ENCODE measurements at regions not wholly inside any gene's neighbourhood (a gene's known extent, or its start where the extent isn't known, plus 50 kb on each side); places are given as distances from the start of the nearest gene placed in this dataset.

DNA sequence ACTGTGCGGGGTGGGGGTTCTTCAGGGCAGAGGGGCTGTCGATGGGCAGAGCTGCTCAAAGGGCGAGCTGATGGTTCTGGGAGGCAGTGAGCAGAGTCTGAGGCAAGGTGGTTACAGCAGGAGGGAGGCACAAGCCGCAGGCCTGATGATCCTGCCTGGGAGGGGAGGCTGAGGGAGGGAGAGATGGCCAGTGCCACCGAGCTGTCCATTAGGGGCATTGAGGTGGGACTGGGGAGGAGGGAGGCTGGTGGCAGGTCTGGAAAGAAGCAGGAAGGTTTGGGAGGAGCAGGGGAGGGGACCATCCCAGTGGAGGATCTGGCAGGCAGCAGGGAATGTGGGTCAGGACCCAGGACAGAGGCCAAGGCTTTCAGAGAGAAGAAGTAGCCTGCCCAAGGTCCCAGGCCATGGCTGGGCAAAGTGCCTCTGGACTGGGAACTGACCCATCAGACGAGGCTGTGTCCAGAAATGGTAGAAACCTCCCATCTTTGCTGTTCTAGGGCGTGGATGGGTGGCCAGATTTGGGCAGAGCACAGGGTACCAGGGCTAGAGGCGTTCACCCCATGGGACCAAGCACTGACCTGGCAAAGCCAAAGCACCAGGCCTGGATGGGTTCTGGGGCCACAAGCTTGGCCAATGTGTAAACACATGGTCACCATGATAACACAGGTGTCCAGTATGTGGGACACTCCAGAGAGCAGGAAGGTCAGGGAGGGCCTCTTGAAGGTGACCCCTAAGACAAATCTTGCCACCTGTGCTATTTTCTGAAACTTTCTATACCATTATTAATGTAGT lies 55.5 kb downstream of the INHBB start:
- DNase-seq (ENCODE audit: low spot score): no peak

DNA sequence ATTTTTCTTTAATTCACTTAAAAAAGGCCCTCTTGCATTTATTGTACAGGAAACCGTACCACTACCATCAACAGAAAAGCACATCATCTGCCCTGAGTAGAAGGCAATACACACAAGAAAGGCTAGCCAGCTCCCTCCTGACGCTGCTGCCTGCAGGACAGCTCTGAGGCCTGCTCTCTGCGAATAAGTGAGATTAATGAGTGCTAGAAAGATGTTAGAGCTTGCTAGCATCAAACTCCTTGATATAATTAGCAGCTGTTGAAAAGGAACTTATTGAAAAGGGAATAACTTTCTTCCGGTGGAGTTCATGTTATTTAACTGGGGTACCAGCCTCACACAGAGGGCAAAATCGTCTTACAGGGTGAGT lies 56.1 kb downstream of the INHBB start:
- no peak for DNase-seq (ENCODE audit: low spot score)

DNA sequence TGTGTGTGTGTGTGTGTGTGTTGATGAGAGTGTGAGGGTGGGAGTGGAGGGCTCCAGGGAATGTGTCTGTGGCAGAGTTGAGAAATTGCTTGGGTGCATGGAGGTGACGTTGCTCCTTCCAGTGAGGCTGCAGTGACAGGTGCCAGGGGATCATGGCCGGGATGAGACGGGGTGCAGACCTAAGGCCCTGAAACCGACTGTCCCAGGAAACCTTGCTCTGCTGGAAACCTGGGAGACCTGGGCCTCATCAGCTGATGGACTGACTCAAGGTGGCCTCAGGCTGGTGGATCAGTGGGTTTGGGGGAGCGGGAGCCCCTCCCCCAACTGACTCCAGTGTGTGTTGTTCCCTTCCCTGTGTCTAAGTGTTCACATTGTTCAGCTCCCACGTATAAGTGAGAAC lies 56.6 kb downstream of the INHBB start:
- DNase-seq (ENCODE audit: low spot score): no peak

DNA sequence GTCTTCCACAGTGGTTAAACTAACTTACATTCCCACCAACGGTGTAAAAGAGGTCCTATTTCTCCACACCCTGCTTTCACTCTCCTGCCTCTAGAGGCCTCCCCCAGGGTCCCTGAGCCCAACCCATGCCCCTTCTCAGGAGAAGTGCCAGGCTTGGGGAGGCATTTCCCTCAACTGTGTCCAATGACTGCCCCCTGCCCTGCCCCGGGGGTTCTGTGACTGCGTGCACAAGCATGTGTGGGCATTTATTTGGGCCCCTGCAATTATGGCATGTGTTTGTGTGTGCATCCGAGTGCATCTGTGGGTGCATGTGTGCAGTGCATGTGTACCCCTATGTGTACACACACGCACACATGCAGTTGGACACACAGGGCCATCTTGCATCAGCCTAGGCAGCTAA lies 57.3 kb downstream of the INHBB start:
- DNase-seq (ENCODE audit: low spot score): no peak

DNA sequence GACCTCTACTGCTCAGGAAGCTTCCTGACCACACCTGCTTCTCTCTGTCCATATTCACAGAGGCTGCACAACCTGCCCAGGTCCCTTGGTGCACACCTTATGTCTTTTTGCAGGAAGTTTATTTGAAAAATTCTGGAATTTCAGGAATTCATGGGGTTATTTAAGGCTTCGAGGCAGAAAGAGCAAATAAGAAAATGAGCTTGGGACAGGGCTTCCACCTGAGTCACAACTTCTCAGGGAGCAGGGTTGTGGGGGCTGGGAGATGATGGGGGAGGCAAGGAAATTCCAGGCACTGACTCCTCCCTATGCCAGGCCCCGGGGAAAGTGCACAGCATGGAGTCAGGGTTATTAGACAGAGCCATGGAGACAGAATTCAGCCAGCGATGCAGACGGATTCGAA lies 57.7 kb downstream of the INHBB start:
- DNase-seq (ENCODE audit: low spot score): no peak

DNA sequence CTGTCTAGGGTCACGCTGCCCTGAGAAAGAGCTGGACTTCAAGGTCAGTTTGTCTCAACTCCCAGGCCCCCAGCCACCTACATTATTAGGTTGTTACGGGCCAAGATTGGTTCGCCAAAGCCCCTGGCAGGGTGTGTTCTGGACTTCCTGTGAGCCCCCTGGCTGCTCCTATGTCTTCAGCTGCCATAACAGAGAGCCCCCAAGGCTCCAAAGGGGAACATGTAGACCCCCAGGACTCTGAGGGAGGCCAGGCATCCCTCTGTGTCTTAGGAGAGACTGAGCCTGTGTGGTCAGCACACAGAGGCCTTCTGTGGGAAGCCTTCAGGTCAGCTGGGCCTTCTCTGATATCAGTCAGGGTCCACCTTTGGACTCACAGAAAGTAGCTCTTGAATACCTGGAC lies 58.3 kb downstream of the INHBB start:
- DNase-seq (ENCODE audit: low spot score): no peak

DNA sequence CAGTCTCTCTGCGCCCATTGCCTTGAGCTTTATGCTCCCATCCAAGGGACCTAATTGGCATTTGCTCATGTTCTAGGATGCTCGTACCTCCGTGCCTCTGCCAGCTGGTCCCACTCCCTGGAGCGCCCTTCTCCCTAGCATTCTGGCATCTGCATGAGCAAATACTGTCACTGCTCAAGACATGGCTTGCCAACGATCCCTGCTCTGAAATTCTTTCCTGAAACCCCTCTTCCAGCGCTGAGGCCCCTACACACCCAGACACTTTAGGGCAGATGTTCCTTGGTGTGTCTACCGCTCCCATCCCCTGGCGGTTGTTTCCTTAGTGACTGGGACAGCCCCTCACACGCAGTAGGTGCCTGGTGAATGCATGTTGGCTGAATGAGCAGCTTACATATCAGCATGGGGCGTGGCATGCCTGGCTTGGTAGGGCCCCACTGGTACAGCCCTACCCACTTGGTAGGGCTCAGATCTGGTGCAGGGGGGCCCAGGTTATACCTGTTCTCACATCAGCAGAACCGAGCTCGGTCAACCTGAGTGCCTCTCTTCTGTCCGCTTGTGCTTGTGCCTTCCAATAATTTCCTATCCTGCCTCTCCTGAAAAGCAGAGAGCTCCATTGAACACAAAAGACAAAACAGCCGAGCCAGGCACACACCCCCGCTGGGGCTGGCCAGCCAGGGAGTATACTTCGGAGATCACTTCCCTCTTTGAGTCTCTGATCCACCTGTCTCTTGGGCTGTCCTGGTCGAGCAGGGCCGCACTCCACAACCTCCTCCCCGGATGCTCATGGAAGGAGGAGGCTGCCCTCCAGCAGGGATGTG lies 59.2 kb downstream of the INHBB start:
- no peak for DNase-seq (ENCODE audit: low spot score)

DNA sequence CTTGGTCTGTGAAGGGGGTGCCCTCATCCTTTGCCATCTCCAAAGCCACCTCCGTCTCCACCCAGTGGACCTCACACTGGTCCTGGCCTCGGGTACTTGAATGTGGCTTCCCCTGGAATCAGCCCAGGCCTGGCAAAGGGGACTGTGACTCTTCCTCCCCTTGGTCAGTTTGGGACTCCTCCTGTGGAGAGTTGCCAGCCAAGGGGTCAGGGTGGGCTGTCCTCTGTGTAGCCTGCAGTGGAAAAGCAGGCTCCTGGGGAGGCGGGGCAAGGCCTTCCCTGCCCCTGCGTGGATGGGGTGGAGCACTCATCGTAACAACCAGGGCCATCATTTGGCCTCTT lies 59.8 kb downstream of the INHBB start:
- no peak for DNase-seq (ENCODE audit: low spot score)

DNA sequence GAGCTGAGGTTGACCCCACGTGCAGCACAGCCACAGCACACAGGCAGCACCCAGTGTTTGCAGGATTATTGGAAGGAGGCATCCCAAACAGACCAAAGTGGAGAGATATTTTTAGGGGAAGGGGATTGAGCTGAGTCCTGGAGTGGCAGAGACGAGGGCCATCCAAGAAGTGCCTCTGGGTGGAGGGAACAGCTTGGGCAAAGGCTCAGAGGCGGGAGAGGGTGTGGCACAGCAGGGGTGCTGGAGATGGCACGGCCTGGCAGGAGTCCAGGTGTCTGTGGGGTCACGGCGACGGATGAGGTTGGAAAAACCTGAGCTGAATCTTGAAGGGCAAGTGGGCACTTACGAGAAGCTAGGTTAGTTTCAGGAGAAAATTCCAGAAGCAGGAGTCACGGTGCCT lies 60.6 kb downstream of the INHBB start:
- no peak for DNase-seq (ENCODE audit: low spot score)

DNA sequence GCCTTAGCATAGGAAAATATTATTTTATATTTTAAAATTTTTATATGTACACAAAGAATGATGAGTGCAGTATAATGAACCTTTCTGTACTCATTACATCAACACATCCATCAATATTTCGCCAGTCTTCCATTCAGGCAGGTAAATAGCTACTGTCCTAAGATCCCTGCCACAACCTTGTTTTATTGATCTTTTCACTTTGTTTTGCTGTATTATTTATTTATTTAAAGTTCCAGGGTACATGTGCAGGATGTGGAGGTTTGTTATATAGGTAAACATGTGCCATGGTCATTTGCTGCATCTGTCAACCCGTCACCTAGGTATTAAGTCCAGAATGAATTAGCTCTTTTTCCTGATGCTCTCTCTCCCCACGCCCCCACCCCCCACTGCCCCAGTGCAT lies 64.6 kb downstream of the INHBB start:
- DNase-seq (ENCODE audit: low spot score): no peak

DNA sequence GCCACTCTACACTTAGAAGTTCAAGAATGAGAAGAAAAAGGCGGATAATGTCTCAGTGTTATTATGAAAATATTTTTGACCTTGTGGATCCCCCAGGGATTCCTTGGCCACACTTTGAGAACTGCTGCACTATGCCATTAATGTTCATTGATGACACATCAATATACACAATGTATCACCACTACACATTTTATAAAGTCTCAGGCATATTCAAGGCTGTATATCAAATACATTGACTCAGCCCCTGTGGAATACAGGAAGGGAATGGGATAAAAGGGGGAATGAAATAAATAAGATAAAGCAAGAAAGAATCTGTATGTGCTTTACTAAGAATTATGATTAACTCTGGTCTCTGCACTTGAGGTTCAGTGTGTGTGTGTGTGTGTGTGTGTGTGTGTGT lies 69.1 kb downstream of the INHBB start:
- no peak for DNase-seq (ENCODE audit: low spot score)

DNA sequence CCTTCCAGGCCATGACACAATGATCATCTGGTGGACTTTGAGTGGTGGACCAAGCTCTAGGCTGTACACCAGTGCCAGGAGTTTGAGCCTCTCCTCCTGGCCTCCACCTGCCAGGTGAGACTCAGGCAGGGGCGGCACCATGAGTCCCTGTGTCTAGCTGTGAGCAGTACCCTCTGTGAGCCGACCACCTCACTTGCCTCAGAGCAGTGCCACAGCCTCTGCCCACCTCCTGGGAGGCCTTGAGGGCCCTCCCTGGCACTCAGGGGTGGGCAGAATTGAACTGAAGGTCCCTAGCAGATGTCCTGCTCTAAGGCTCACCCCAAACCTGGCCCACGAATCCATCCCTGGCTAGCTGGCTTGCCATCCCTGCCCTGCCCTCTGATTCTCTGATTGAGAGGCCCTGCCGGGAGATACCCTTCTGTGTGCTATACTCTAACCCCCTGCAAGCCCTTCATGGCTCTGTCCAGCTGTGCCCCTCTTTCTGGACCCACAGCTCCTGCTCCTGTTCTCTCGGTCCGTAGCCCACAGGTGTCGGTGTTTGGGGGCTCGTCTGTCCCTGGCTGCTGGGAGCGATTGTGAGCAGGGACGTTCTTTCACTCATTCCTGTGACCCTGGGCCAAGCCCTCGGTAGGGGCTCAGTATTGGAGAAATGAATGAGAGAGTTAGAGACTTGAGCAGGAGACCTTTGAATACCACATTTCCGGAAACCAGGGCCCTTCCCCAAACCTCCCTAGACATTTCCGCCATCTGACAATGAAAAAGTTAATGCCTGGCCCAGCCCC lies 70.0 kb downstream of the INHBB start:
- no peak for DNase-seq (ENCODE audit: low spot score)

DNA sequence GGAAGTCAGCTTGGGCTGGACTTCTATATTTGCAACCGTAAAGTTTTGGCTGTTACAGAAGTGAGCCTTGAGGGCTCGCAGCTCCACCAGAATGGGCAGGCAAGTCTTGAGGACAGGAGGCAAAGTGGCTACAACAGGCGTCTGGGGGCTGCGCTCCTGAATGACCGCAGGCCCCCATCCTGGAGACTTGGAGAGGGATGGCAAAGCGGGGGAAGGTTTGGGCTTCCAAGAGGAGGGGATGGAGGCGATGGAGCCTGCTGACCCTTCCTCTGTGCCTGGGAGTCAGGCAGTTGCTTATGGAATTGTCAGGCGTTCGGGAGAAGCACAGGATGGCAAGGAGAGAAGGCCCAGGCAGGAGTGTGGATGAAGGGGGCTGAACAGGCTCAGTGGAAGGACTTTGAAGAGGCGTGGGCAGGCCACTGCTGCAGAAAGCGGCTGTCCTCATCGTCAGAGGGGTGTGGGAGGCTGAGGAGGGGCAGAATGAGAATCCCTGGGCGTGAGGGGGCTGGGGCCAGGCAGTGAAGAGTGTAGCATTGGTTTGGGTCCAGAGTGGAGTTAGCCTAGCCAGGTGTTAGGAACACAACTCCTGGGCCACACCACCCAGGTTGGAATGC lies 72.3 kb downstream of the INHBB start:
- no peak for DNase-seq (ENCODE audit: low spot score)

DNA sequence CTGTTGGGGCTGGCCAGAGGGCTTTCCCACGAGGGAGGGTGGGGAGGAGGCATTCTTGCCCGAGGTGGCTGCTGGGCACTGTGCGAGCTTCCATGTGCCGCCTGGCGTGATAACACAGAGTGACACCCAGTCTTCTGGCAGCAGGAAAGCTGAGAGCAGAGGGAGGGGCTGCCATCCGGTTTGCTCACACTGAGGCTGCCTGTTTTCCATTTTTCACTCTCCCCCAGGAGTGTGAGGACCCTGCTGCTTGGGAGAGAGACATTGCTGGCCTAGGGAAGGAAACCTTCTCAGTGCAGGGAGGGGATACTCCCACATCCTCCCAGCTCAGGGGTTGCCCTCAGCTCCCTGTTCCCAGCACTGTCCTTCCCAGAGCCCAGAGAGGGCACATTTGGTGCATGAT lies 73.1 kb downstream of the INHBB start:
- DNase-seq (ENCODE audit: low spot score): no peak

DNA sequence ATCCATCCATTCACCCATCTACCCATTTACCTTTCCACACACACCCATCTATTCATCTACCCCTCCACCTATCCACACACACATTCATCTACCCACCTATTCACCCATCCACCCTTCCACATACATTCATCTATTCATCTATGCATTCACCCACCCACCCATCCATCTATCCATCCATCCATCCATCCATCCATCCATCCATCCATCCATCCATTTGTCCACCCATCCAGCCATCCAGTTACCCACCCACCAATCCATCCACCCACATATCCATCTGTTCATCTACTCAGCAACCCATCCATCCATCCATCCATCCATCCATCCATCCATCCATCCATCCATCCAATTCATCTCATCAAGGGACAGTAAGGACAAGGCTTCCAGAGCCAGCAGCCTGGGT lies 74.0 kb downstream of the INHBB start:
- no peak for DNase-seq (ENCODE audit: low spot score)

DNA sequence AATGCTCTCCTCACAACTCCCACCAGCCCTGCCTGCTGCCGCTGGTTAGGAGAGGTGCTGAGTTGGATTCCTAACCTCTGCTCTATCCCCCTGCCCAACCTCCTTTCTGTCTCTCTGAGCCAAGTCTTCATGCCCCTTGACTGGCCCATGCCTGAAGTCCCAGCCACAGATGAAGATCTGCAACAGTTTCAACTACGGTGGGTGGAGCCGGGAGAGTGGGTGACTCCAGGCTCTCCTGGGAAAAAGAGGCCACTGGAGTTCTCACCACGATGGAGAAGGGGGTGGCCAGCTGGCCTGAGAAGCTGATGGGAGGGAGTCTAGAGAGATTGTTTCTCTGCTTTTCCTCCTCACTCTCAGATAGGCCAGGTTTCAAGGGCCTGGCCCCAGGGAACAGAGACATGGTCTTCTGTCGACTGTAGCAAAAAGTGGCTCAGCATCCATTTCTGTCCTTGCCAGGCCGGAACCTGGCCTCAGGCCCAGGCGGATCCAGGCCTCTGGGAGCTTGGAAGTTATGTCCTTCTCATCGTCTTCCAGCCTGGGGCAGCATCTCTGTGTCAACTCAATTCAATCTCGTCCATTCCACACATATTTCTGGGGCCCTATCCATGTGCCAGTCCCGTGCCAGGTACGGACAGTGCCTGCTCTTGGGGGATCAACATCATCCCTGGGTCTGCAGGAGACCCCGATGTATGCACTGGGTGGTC lies 75.3 kb downstream of the INHBB start:
- no peak for DNase-seq (ENCODE audit: low spot score)

DNA sequence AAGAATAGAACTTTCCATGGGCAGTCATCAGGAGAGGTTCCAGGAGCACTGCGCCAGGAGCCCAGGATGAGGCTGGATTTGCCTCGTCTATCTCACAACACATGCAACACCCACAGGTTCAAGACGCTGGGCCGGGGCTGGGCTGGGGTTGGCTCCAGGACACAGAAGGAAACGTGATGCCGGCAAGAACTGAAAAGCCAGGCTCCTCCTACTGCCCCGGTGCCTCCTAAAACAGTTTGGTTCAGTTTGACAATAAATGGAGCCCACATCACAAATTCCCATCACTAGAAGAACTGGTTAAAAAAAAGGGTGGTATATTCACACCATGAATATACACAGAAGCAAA lies 75.9 kb downstream of the INHBB start:
- DNase-seq (ENCODE audit: low spot score): no peak

DNA sequence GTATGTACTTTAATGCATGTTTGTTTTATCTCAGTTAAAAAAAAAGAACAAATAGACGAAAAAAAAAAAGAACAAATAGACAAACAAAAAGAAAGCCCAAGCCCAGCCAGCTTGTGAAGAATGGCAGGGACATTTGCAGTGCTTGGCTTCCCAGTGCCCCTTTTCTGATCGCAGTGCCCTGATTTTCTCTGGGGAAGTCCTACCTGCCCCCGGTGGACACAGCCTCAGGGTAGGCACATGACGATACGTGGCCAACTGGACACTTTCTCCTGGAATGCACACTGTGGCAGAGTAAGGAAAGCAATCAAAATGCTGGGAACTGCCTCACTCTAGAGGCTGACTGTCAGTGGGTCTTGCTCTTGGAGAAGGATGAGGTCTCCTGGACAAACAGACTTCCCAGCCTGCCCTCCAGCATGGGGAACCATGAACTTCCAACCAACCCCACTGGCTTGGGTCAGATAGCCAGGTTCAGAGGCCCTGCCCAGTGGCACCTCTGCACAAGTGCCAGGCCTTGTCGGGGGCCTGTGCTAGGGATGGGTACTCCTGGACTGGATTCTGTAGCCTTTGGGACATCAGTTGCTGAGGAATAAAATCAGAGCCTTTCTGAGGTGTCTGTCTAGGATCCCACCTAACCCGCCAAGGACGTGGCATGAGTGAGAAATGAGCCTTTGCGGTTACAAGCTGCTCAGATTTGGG lies 76.7 kb downstream of the INHBB start:
- no peak for DNase-seq (ENCODE audit: low spot score)

DNA sequence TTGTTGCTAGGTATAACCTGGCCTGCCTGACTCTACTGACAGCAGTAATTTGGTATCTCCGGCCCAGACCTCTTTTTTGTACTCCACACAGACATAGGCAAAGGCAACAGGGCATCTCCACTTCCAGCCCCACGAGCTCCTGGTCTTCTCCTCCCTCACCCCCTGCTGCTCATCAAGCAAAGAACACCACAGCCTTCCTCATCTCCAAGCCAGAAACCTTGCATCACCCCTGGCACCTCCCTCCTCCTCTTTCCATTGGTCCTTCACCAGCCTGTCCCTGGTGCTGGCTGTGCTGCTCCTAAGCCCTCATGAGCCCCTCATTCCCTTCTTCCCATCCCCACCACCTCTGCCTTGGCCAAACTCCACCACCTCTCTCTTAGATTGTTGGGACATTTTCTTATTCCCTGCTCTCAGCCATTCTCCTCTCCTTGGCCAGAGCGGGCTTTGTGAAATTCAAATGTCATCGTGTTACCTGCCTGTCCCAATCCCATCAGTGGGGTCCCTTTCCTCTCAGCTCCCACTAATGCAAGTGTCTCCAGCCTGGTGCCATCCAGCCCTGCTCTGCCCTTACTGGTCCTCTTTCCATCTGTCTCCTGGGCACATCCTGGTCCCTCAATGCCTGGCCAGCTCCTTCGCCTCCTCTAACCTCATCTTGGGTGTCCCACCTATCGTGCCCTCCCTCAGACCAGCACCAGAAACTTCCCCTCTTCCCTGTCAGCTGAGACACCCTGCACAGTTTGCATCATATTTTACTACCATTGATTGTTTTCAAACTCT lies 77.4 kb downstream of the INHBB start:
- no peak for DNase-seq (ENCODE audit: low spot score)

DNA sequence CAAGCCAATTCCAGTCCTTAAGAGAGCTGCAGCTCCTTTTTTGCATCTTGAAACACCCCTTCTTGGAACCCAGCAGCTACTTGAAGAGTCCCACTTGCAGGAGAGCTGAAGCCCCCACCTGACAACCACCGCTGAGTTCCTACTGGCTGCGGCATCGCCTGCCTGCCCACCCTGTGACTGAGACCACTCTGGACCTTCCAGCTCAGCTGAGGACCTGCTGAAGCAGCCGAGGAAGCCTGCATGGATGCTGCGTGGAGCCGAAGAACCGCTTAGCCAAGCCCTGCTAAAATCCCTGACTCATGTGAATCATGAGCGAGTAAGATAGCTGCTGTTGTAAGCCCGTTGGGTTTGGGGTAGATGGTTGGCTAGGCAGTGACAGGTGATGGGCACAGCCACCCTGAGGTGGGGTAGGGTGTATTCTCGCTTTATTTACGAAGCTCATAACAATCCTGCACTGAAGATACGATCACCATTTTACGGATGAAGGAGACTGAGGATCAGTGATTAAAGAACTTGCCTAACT lies 78.4 kb downstream of the INHBB start:
- no peak for DNase-seq (ENCODE audit: low spot score)

Measured in hepatic stellate cell (primary cell).